Trophoblast cell (in vitro differentiated cells and primary cell): ENCODE measurements at regions not wholly inside any gene's neighbourhood (a gene's known extent, or its start where the extent isn't known, plus 50 kb on each side); places are given as distances from the start of the nearest gene placed in this dataset.

ENCODE experiments used
- DNase-seq, 2 donors: peaks; one replicate each; pipeline ENCODE4 v3.0.0-alpha.2; 2016
- H2AFZ ChIP-seq: 2 replicates; pipeline ENCODE4 v1.6.1; 2013; ENCODE audit warnings: low read length, moderate library complexity, mild to moderate bottlenecking; ENCODE audit not compliant: insufficient read depth, poor library complexity
- H2AK5ac ChIP-seq: 2 replicates; pipeline ENCODE4 v1.6.1; 2013; ENCODE audit warnings: mild to moderate bottlenecking, low read length
- H2BK120ac ChIP-seq: 2 replicates; pipeline ENCODE4 v1.6.1; 2013; ENCODE audit warnings: low read length, mild to moderate bottlenecking, moderate library complexity; ENCODE audit not compliant: insufficient read depth, poor library complexity
- H2BK12ac ChIP-seq: 2 replicates; pipeline ENCODE4 v1.6.1; 2013; ENCODE audit warnings: mild to moderate bottlenecking, low read length, moderate library complexity
- H2BK5ac ChIP-seq: 2 replicates; pipeline ENCODE4 v1.6.1; 2013; ENCODE audit warnings: low read length, low read depth, moderate library complexity, mild to moderate bottlenecking; ENCODE audit not compliant: poor library complexity
- H3K14ac ChIP-seq: 2 replicates; pipeline ENCODE4 v1.6.1; 2013; ENCODE audit warnings: mild to moderate bottlenecking, low read length
- H3K18ac ChIP-seq: 2 replicates; pipeline ENCODE4 v1.6.1; 2013; ENCODE audit warnings: mild to moderate bottlenecking, low read length
- H3K23ac ChIP-seq: 2 replicates; pipeline ENCODE4 v1.6.1; 2013; ENCODE audit warnings: low read length
- H3K27ac ChIP-seq: 2 replicates; pipeline ENCODE4 v1.5.1; 2013; ENCODE audit warnings: low read depth, mild to moderate bottlenecking, inconsistent platforms, low read length, moderate library complexity
- H3K27me3 ChIP-seq: 2 replicates; pipeline ENCODE4 v1.6.1; 2013; ENCODE audit warnings: inconsistent platforms, mild to moderate bottlenecking, low read length, moderate library complexity; ENCODE audit not compliant: insufficient read depth
- H3K36me3 ChIP-seq, 2 experiments: 1 replicate in 1 of 2; 2 replicates in 1 of 2; pipeline ENCODE4 v1.6.1; 2013; ENCODE audit warnings: low read length in 2 of 2, mild to moderate bottlenecking in 2 of 2, moderate library complexity in 1 of 2; ENCODE audit not compliant: insufficient read depth in 2 of 2, control insufficient read depth in 1 of 2
- H3K4ac ChIP-seq: 2 replicates; pipeline ENCODE4 v1.6.1; 2013; ENCODE audit warnings: low read depth, mild to moderate bottlenecking, low read length, moderate library complexity
- H3K4me1 ChIP-seq, 2 experiments: 1 replicate in 1 of 2; 2 replicates in 1 of 2; pipeline ENCODE4 v1.6.1; 2013; ENCODE audit warnings: low read length in 2 of 2, mild to moderate bottlenecking in 2 of 2, moderate library complexity in 1 of 2; ENCODE audit not compliant: insufficient read depth in 2 of 2, control insufficient read depth in 1 of 2
- H3K4me2 ChIP-seq: 2 replicates; pipeline ENCODE4 v1.6.1; 2013; ENCODE audit warnings: inconsistent platforms, mild to moderate bottlenecking, low read length, moderate library complexity
- H3K4me3 ChIP-seq: 2 replicates; pipeline ENCODE4 v1.5.1; 2013; ENCODE audit warnings: mild to moderate bottlenecking, low read depth, low read length, inconsistent platforms
- H3K79me1 ChIP-seq: one replicate; pipeline ENCODE4 v1.6.1; 2013; ENCODE audit warnings: low read length
- H3K79me2 ChIP-seq: 2 replicates; pipeline ENCODE4 v1.6.1; 2013; ENCODE audit warnings: low read length, mild to moderate bottlenecking; ENCODE audit not compliant: control insufficient read depth, insufficient read depth, poor library complexity
- H3K9ac ChIP-seq: 2 replicates; pipeline ENCODE4 v1.6.1; 2013; ENCODE audit warnings: mild to moderate bottlenecking, low read length
- H3K9me3 ChIP-seq: 2 replicates; pipeline ENCODE4 v1.6.1; 2013; ENCODE audit warnings: low read depth, mild to moderate bottlenecking, control low read depth, inconsistent platforms, low read length; ENCODE audit not compliant: insufficient read depth
- H4K12ac ChIP-seq: 2 replicates; pipeline ENCODE4 v1.6.1; 2013; ENCODE audit warnings: low read depth, mild to moderate bottlenecking, low read length, moderate library complexity
- H4K8ac ChIP-seq: 2 replicates; pipeline ENCODE4 v1.6.1; 2013; ENCODE audit warnings: low read depth, mild to moderate bottlenecking, low read length, moderate library complexity
- H4K91ac ChIP-seq: one replicate; pipeline ENCODE4 v1.6.1; 2013; ENCODE audit warnings: low read depth, mild to moderate bottlenecking, low read length, moderate library complexity
- WGBS: extraction: QIAGEN DNeasy Blood & Tissue Kit; methylation state at CpG from one replicate; pipeline ENCODE4 v1.1.7; 2013; ENCODE audit warnings: missing lambda C conversion rate; ENCODE audit not compliant: insufficient read length, insufficient coverage; ENCODE audit errors: extremely low coverage; 5-methylcytosine and 5-hydroxymethylcytosine counted together

DNA sequence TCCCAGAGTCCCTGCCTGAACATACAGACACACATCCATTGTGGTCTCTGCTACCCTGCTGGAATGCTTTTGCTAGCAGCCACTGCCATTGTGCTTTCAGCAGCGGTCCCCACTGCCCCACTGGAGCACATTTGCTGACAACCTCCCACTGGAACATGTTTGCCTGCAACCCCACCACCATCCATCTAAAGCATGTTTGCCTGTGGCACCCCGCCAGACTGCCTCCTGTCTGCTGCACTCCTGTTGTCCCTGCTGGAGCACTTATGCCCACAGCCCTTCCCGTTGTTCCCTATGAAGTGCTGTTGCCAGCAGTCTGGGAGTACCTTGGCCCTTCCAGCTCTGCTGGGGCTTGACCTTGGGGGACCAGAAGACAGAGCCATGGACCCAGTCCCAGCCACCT, 136.3 kb downstream of the ARL5B start:
- H2AK5ac ChIP-seq: no peak overlapping the region
- no peak overlapping the region for H3K9ac ChIP-seq
- no peak overlapping the region for H4K8ac ChIP-seq
- no peak overlapping the region for H4K12ac ChIP-seq
- H3K27ac ChIP-seq: no peak overlapping the region
- H3K27me3 ChIP-seq: no peaks in the 10 kb centered on the region
- WGBS: no CpG with 5 or more reads among the region's 3 CpGs
- no peak for DNase-seq
- H3K4ac ChIP-seq: no peak overlapping the region
- no peak overlapping the region for H3K23ac ChIP-seq
- H3K14ac ChIP-seq: no peak overlapping the region
- H3K9me3 ChIP-seq: peaks cover 5% of the 10 kb centered on the region
- no peak overlapping the region for H2BK12ac ChIP-seq
- no peak overlapping the region for H2BK120ac ChIP-seq
- no peak overlapping the region for H3K4me2 ChIP-seq
- no peak overlapping the region for H4K91ac ChIP-seq
- H3K36me3 ChIP-seq: no peaks in the 10 kb centered on the region
- H3K79me2 ChIP-seq: no peaks in the 10 kb centered on the region
- no peaks in the 10 kb centered on the region for H3K4me1 ChIP-seq
- no peak overlapping the region for H3K4me3 ChIP-seq
- no peaks in the 10 kb centered on the region for H3K79me1 ChIP-seq
- H3K18ac ChIP-seq: no peak overlapping the region
- no peak overlapping the region for H2AFZ ChIP-seq
- H2BK5ac ChIP-seq: no peak overlapping the region

DNA sequence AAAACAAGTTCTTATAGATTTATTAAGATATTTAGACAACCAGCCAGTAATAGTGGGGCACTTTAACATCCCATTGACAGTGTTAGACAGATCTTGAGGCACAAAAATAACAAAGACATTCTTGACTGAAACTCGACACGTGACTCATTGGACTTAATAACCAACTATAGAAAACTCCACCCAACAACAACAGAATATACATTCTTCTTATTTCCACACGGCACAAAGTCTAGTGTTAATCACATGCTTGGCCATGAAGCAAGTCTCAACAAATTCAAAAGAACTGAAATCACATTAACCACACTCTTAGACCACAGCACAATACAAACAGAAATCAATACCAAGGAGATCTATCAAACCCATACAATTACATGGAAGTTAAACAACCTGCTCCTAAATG, 138.1 kb downstream of the ARL5B start:
- no peak overlapping the region for H3K9ac ChIP-seq
- no peaks in the 10 kb centered on the region for H3K79me2 ChIP-seq
- H3K27ac ChIP-seq: no peak overlapping the region
- H3K4ac ChIP-seq: no peak overlapping the region
- no peak overlapping the region for H4K8ac ChIP-seq
- H2BK120ac ChIP-seq: no peak overlapping the region
- H3K18ac ChIP-seq: no peak overlapping the region
- no peak overlapping the region for H4K12ac ChIP-seq
- H3K23ac ChIP-seq: no peak overlapping the region
- DNase-seq: no peak
- H3K4me3 ChIP-seq: no peak overlapping the region
- no peaks in the 10 kb centered on the region for H3K36me3 ChIP-seq
- no peak overlapping the region for H3K14ac ChIP-seq
- H2BK12ac ChIP-seq: no peak overlapping the region
- no peak overlapping the region for H3K4me2 ChIP-seq
- no peak overlapping the region for H2AK5ac ChIP-seq
- WGBS: no CpG with 5 or more reads among the region's 3 CpGs
- H3K9me3 ChIP-seq: peaks cover 5% of the 10 kb centered on the region
- no peaks in the 10 kb centered on the region for H3K4me1 ChIP-seq
- no peak overlapping the region for H2BK5ac ChIP-seq
- no peaks in the 10 kb centered on the region for H3K27me3 ChIP-seq
- H3K79me1 ChIP-seq: no peaks in the 10 kb centered on the region
- H2AFZ ChIP-seq: no peak overlapping the region
- H4K91ac ChIP-seq: no peak overlapping the region

DNA sequence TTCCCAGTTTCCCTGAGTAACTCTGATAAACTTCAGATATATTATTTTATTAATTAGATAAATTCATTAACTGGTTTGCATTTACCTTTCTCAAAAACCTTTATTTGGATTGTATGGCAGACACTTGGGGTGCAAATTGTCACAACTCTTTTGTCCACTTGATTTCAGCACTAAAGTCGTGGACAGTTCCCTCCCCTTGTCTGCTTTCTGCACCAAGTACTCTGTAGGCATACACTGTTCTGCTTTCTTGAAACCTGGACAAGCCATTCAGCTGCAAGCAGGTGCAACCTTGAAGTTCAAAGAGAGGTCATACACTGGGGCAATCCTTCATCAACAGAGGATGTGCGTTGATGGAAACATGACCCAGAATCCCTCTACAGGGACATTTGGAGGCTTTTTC, 162.9 kb downstream of the ARL5B start:
- no peak overlapping the region for H3K4me2 ChIP-seq
- H3K9me3 ChIP-seq: no peaks in the 10 kb centered on the region
- H4K12ac ChIP-seq: no peak overlapping the region
- no peaks in the 10 kb centered on the region for H3K79me1 ChIP-seq
- no peaks in the 10 kb centered on the region for H3K4me1 ChIP-seq
- H3K79me2 ChIP-seq: no peaks in the 10 kb centered on the region
- no peak overlapping the region for H3K23ac ChIP-seq
- no peak overlapping the region for H4K91ac ChIP-seq
- no peak overlapping the region for H2BK12ac ChIP-seq
- WGBS: no CpG with 5 or more reads among the region's 2 CpGs
- no peak overlapping the region for H2BK5ac ChIP-seq
- H3K36me3 ChIP-seq: no peaks in the 10 kb centered on the region
- H2AFZ ChIP-seq: no peak overlapping the region
- H3K27me3 ChIP-seq: no peaks in the 10 kb centered on the region
- H3K18ac ChIP-seq: no peak overlapping the region
- peak in 1 of 2 donors; percentile 52 for DNase-seq
- H3K4ac ChIP-seq: no peak overlapping the region
- no peak overlapping the region for H3K9ac ChIP-seq
- H2BK120ac ChIP-seq: no peak overlapping the region
- no peak overlapping the region for H2AK5ac ChIP-seq
- H3K4me3 ChIP-seq: no peak overlapping the region
- H4K8ac ChIP-seq: no peak overlapping the region
- no peak overlapping the region for H3K27ac ChIP-seq
- H3K14ac ChIP-seq: no peak overlapping the region

DNA sequence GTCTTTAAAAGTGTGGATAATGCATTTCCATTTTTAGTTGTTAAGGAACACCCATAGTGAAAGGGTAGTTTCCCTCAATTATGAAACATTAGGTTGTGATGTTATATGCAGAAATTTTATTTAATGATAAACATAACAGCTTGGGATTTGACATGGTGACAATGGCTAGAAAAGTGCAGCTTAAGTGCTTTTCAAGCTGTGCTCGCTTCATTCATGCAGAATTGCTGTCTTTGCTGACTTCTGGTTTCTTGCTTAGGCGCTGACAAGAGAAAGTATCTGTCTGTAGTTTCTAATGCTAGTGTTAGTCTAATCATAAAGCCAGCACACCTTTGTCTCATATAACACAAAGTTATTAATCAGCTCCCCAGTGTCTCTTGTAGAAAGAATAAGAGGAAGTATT, 170.0 kb downstream of the ARL5B start:
- Histone ChIP-seq H3K18ac (no peak overlapping the region), H3K27me3 (no peaks in the 10 kb centered on the region), H2AK5ac (no peak overlapping the region), H4K91ac (no peak overlapping the region), H4K12ac (no peak overlapping the region), H3K4me1 (no peaks in the 10 kb centered on the region), H3K9ac (no peak overlapping the region), H4K8ac (no peak overlapping the region), H3K36me3 (no peaks in the 10 kb centered on the region), H3K4me3 (no peak overlapping the region), H3K27ac (no peak overlapping the region), H2BK12ac (no peak overlapping the region), H3K79me2 (no peaks in the 10 kb centered on the region), H2BK120ac (no peak overlapping the region), H2BK5ac (no peak overlapping the region), H2AFZ (no peak overlapping the region), H3K79me1 (no peaks in the 10 kb centered on the region), H3K9me3 (no peaks in the 10 kb centered on the region), H3K4ac (no peak overlapping the region), H3K14ac (no peak overlapping the region), H3K23ac (no peak overlapping the region), H3K4me2 (no peak overlapping the region)
- WGBS: no CpG with 5 or more reads among the region's 2 CpGs
- DNase-seq: no peak
